ENCODE measurements at regions not wholly inside any gene's neighbourhood (a gene's known extent, or its start where the extent isn't known, plus 50 kb on each side); places are given as distances from the start of the nearest gene placed in this dataset.

DNA sequence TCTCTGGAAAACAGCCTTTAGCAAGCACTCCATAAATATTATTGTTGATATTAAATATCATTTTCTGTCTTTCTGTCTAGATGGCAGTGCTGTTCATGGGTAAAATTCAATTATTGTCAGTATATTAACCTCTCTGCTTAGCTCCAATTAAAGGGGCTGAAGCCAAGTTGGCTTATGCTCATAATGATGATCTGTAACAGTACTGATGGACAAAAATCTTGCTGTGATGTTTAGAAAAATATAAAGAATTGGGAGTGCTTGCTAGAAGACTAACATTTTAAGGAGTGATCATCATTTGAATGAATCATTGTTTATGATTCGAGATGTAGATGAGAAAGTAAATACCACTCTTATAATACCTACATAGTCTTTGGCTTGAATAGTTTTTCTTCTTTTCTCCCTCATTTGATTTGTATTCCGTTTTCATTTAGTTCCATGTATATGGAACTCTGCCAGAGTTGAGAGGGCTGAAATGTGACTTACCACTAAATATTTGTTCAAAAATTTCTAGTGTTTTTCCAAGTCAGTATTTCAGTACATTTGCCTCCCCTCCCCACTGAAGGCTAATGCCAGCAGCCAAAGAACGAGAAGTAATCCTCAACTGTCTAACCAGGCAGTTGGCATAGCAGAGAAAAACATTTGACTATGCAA, 538.3 kb downstream of the CSNK1G3 start:
- no peak for TF ChIP-seq POLR2A (IDR thresholded peaks at IDR 0.05)
- TF ChIP-seq, protein P1, sequence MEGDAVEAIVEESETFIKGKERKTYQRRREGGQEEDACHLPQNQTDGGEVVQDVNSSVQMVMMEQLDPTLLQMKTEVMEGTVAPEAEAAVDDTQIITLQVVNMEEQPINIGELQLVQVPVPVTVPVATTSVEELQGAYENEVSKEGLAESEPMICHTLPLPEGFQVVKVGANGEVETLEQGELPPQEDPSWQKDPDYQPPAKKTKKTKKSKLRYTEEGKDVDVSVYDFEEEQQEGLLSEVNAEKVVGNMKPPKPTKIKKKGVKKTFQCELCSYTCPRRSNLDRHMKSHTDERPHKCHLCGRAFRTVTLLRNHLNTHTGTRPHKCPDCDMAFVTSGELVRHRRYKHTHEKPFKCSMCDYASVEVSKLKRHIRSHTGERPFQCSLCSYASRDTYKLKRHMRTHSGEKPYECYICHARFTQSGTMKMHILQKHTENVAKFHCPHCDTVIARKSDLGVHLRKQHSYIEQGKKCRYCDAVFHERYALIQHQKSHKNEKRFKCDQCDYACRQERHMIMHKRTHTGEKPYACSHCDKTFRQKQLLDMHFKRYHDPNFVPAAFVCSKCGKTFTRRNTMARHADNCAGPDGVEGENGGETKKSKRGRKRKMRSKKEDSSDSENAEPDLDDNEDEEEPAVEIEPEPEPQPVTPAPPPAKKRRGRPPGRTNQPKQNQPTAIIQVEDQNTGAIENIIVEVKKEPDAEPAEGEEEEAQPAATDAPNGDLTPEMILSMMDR (IDR thresholded peaks at IDR 0.05): no peak
